Fibroblast of the conjunctiva (primary cell): ENCODE measurements at regions not wholly inside any gene's neighbourhood (a gene's known extent, or its start where the extent isn't known, plus 50 kb on each side); places are given as distances from the start of the nearest gene placed in this dataset.
"Not testable (repeated sequence)": the region's sequence is repeated elsewhere in the genome, so short reads cannot be mapped to it uniquely, and the experiment has no call there.

ENCODE experiments used
- DNase-seq: peaks from one replicate; pipeline ENCODE4 v3.0.0-alpha.2; 2010; ENCODE audit warnings: low read depth

DNA sequence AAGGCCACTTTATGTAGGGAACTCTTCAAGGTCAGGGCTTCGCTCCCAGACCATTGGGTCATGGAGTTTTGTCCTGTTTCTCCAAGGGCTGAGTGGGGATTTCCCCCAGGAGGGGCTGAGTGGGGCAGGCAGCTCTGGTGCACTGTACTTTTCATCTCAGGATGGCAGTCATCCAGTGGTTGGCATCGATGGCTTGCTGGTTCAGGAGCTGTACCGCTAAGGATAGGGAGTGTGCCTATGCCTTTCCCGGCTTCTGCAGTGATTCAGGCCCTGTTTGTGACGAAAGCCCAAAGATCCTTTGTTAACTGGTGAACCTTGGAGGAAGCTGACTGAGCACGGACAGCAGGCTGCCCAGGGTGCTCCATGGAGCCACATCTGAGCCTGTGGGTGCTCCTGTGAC is 100.1 kb upstream of the GADD45A start:
- DNase-seq: no peak

DNA sequence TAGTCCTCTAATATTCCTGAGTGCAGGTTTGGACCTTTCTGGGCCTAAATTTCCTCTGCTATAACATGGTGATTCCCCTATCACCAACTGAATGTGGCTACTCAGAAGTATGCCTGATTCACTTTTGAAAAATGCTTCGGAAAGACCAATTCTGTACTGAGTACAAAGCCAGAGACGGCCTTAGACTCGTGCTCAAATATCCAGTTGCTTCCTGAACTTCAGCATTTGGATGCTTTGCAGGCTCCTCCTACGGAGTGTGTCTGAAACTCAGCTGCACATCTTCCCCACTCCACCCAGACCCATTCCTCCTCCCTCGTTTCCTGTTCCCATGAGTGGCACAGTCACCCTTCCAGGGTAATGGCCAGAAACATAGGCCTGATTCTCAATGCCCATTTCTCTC is 98.4 kb upstream of the GADD45A start:
- DNase-seq: no peak

DNA sequence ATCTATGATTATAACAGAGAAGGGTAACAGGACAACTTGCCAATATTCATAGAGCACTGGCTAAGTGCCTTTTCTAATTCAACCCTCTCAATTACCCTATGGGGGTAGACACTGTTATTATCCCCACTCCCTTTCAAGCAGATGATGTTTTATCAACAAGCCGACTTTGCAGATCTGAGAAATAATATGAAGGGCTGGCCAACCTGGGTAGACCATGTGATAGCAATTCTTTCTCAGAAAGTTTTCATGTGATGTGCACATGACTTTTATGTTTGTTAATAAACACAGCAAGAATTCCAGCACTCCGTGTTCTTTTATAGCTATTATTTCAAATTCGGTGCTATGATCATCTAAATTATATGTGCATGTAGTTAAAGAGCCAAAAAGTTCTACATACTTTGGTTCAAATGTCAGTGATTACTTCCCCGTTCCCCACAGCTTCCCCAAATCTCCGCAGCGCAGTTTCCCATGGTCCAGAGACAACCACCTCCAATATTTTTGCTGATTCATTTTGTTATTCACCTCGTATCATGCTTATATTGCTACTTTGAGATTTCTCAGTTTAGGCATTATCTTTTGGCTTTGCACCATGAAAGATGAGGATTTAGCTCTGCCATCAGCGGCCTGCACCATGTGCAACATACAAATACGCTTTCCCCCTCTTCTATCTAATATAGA is 96.7 kb upstream of the GADD45A start:
- DNase-seq: no peak

DNA sequence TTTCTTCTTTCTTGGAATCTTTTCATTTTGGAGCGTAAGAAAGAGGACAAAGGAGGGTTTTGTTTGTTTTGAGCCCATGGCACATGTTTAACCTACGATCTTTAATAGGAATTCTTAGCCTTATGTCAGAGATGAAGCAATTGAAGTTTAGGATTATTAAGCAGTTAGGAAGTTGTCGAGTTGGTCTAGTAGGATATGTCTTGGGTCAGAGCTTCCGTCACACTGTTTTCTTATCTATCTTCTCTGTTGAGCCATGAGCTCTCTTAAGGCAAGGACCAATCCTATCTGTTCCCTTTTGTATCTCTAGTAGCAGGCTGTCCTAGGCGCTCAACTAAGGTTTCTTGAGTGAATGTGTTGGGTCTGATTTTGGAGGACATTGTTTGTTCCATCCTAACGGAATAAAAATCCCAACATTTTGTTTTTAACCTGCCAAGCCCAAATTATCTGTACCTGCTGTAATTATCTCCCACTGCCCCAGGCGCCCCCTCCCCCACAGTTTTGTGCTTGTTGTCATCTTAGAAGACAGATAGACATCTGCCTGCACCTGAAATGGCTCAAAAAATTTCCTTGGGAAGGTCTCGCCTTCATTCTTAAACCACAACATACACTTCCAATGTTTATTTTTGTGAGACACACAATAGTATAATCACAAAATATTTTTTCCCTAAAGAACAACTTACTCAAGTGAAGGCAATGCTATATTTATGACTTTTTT is 95.3 kb upstream of the GADD45A start:
- no peak for DNase-seq

DNA sequence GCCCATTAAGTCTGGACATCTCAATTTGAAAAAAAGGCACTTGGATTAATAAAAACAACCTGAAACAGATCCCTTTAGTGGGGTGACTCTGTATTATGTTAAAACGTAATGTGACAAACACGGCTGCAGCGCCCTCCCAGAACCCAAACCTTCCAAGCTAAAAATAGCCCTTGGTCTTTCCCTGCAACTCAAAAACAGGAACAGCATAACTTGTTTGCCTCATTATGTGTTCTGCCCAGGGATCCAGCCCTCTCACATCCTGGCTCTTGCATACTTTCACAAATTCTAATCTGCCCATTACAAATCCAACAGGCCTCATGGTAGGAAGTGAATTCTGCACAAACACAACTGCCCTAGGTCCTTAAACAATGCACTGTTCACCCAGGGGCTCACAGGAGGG is 94.7 kb upstream of the GADD45A start:
- no peak for DNase-seq

DNA sequence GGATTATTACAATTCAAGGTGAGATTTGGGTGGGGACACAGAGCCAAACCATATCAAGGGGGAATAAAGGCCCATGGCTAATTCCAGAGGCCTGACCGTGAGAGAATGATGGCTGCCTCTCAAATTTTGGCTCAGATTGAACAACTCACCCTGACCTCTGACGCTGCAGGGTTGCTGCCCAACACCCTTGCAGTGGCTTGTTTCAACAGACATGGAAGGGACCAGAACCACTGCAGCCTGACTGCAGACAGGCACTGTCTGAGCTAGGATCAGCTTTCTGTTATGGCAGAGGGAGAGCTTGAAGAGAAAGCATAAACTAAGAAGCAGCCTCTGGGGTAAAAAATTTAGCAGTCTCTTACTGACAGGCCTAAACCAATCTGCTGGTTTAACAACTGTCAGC is 90.2 kb upstream of the GADD45A start:
- no peak for DNase-seq

DNA sequence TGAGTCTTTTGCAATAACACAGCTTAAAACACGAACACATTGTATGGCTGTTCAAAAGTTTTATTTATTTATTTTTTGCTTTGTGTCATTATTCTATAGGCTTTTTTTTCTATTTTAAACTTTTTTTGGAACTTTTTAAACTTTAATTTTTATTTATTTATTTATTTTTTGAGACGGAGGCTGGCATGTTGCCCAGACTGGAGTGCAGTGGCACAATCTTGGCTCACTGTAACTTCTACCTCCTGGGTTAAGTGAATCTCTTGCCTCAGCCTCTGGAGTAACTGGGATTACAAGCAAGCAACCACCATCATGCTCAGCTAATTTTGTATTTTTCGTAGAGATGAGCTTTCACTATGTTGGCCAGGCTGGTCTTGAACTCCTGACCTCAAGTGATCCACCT is 88.3 kb upstream of the GADD45A start:
- no peak for DNase-seq

DNA sequence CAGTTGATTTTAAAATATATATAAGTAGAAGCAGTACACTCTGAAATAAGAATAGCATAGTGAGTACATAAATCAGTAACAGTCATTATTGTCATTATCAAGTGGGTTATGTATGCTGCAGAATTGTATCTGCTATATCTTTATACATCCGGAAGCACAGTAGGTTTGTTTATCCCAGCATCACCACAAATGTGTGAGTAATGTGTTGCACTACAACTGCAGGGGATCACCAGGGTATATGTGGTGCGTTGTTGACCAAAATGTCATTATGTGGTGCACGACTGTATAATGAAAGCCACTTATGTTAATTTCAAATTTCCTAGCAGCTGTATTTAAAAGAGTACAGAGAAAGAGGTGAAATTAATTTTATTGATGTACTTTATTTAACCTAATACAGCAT is 87.7 kb upstream of the GADD45A start:
- DNase-seq: no peak

DNA sequence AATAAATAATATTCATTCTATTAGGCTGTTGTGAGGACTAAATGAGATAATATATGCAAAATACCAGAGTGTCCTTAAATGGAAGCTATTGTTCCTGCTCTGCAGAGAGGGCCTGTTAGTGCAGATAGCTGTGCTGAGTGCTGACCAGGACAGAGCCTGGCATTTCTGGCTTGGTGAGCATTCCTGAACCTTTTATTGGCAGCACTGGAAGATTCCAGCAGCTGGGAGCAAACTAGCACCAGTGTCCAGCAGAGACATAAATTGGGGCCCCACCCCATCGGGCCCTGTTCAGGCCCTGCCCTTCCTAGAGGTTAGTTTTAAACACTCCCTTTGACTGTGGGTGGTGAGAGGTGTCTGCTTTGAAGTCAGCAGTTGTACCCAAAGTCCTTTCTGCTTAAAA is 85.9 kb upstream of the GADD45A start:
- DNase-seq: no peak

DNA sequence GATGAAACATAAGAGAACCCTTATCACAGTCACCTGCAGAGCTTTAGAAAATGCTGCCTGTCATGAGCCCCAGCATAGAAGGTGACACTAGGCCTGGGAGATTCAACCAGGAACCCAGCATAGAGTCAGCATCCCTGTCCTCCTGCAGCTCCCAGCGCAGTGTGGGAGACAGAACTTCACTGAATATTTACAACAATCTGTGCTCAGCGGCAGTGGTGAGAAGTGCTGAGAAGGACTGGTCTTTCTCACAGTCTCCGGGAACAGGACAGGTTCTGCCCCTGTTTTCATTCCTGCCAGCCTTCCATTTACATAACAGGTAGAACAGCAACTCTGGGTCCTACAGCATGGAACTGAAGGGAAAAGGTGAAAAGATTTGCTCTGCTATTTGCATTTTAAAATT is 83.5 kb upstream of the GADD45A start:
- no peak for DNase-seq

DNA sequence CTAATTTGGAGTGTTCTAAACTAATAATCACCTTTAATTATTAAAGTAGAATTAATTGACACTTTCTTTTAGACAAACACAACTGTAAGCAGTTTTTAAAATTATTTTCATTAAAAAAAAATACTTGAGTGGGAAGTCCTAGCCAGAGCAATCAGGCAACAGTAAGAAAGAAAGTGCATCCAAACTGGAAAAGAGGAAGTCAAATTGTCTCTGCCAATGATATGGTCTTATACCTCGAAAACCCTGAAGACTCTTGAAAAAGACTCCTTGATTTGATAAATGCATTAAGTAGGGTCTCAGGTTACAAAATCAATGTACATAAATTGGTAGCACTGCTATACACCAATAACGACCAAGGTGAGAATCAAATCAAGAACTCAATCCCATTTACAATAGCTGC is 83.0 kb upstream of the GADD45A start:
- DNase-seq: no peak

DNA sequence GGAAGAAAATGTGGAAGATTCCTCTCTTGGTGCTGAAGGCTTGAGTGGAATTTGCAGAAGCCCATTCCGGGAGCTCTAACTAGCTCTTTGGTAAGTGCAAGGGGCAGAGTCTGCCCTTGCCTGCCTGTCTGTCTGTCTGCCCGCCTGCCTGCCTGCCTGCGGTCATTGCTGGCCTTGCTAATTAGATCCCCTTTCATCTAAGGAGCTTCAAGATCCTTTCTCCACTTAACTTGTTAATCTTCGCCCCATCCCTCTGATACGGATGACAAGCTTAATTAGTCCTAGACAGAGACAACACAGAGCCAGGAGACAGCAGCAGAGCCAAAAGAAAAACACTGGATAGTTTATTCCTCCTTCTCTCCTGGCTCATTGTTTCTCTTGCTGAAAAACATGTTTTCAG is 80.2 kb upstream of the GADD45A start:
- DNase-seq: no peak

DNA sequence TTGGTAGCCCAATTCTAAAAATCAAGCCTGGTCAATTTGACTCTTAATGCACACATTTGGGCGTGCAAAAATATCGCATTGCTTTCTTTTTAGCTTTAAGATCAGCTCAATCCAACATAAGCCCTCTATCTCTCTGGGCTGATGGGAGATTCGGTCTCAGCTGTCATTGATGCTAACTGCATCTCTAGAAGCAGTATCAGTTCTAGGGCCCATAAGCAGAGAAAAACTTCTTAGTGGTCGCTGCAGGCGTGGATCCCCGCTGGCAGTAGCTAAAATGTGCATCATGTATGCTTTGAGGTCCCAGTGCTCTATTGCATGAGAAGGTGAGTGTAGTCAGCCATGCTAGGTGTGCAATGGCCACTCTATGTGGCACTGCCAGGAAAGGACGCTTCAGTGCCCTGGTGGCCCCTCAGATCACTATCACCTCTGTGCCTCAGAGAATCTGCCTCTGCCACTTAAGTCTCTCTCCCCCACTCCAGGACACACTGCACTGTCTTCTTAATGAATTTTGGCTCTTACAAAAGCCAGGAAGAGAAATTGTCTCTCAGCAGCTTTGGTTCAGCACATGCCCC is 79.7 kb upstream of the GADD45A start:
- DNase-seq: no peak

DNA sequence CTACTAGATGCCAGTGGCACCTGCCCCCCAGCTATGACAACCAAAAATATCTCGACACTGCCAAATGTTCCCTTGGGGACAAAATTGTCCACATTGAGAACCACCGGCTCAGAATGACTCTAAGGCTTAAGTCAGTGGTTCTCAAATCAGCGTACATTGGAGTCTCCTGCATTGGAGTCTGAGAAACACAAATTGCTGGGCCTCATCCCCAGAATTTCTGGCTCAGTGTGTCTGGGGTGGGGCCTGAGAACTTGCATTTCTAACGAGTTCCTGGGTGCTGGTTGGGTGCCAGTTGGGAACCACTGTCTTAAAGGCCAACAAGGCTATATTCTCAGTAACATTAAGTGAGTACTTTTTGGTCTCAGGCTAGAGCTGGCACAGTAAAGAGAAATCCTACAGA is 77.7 kb upstream of the GADD45A start:
- DNase-seq: no peak

DNA sequence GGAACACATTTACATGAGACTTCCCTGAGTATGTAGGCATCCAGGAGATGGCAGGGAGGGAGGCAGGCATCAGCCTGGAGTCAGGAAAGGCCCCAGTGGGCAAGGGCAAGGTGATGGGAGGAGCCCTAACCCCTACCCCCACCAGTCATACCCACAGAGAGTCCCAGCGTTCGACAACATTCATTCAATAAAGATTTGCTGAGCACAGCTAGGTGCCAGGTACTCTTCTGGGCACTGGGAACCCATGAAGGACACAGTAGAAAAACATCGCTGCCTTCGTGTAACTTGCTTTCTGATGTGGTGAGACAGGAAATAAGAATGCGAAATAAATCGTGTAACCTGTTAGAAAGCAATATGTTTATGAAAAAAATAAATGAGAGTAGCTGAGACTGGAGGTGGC is 77.3 kb upstream of the GADD45A start:
- DNase-seq: no peak

DNA sequence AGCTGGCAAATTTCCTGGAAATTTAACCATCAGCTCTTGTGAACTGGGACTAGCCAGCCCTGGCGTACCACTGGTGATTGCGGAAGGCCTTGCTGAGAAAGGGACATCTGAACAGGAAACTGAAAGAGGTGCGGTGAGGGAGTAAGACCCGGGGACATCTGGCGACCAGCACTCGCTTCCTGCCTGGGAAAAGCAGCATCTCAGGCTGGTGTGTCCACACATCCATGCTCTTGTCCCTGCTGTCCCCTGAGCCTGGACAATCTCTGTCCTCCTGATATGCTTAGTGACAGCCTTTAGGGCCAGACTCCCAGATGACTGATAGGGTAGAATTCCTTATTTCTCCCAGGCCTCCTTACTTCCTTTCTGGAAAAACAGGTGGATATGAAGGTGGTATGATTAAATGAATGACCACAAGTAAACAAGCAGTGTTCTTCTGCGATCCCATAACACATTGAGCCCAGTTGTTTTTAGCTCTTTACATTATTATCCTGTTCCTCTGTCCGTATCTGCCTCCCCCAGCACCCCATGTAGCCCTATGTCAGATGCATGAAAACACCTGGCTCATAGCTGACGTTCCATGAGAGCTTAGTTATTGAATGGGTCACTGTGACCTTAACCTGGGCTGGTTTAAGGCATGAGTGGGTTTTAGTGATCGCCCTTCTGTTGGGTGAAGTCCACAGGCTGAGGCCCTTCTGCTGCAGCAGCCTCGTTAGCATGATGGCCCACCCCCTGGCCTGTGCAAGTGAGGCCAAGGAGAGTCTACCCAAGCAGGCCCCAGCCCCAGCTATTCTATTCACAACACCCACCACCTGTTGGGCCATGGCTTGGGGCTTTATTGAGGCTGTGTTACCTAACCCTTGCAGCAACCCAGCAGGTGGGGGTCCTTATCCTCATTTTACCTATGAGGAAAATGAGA is 76.1 kb upstream of the GADD45A start:
- no peak for DNase-seq

DNA sequence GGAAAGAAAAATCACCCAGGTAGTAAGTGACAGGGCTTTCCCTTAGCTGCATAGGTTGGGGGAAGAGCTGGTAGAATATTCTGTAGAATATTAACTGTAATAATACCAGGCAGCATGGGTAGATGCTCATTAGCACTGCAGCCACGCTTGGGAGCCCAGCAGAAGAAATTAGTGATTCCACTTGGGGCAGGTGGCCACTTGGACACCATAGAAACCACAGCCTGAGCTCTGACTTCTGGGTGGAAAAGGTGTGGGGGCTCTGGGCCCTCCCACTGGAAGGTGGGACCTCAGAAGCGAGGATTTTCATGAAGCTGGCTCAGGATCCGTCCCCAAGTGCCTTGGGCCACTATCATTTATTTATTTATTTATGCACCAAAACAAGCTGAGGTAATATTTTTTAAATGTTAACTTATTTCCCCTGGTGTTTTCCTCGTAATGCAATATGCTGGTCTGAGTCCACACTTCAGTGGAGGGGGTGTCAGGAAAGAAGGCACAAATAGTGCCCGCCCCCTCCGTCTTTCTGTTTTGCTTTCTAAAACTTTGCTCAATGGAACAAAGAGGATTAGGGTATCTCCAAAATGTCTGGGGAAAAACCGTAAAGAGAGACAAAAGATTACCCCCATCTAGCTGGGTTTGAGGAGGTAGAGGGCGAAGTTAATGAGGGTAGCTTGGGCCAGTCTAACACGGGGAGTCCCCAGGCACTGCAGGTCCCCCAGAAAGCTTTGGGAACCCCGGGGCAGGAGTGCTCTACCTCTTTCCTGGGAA is 75.2 kb upstream of the GADD45A start:
- no peak for DNase-seq

DNA sequence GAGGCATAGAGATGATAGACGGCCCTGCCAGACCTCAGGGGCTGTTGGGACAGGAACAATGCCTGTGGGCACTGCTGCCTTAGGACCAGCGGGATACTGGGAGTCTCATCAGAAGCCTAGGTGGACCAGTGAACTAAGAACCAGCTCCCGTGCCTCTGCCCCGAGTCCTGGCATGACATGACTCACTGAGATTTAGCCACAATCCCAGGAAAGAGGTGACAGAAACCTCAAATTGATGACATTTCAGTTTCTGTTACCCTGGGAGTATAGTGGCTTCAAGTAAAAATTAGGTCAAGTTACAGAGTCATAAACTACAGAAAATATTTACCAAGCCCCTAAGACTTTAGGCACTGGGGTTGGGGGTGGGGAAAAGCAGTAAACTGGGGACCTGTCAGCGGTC is 74.6 kb upstream of the GADD45A start:
- no peak for DNase-seq

DNA sequence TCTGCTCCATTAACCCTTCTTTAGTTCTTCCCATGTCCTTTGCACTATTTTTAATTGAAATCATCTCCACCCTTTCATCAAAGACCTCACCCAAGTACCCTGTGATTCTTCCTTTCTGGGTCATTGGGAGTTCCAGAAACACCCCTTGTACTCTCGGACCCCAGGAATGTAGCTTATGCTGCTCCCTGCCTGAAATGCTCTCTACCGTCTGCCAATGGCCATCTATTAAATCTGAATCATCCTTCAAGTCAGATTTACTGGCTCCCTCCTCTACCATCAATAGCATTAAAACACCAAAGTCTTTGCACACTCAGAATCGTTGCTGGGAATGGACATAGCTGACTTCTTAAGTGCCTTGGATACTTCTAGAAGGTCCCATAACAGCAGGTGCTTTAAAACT is 73.2 kb upstream of the GADD45A start:
- no peak for DNase-seq

DNA sequence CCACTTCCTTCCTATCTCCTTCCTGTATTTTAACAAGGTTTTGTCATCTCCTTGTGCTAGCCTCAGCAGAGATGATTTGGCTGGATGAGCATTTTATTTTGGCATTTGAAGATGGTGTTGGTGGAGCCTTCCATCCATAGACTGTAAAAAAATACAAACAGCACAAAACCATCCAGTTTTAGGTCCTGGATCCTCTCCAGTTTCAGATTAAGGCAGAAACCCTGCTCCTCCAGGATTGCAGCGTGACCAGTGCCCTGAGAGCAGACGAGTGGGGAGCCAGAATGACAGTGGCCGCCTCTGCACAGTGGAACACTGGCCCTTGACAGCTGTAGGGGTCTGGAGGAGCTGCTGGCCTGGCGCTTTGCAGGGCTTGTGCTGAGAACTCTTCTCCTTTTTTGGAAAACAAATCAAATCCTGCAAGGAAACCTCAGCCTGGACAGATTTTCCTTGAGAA is 72.2 kb upstream of the GADD45A start:
- DNase-seq: no peak

DNA sequence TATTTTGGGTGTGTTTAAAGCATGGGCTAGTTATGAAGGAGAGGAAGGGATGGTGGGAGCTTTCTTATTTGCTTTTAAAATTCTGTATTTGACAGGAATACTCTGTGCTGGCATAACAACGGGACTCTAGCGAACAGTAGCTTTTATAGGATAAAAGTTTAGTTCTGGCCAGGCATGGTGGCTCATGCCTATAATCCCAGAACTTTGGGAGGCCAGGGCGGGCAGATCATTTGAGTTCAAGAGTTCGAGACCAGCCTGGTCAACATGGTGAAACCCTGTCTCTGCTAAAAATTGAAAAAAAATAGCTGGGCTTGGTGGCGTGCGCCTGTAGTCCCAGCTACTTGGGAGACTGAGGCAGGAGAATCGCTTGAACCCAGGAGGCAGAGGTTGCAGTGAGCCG is 71.5 kb upstream of the GADD45A start:
- not testable (repeated sequence) for DNase-seq

DNA sequence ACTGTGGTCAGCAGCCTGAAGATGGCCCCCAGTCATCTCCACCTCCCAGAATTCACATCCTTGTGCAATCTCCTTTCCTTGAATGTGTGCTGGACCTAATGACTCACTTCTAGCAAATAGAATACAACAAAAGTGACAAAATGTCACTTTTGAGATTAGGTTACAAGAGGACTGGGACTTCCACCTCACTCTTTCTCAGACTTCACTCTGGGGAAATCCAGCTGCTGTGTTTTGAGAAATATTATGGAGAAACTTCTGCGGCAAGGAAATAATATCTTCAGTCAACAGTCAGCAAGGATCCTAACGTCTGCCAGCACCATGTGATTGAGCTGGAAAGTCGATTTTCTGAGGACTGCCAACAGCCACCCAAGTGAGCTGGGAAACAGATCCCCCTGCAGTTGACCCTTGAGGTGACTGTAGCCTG is 70.5 kb upstream of the GADD45A start:
- DNase-seq: no peak
